Globus pallidus (tissue), 1 donor: ENCODE measurements at regions not wholly inside any gene's neighbourhood (a gene's known extent, or its start where the extent isn't known, plus 50 kb on each side); places are given as distances from the start of the nearest gene placed in this dataset.
"Not testable (repeated sequence)": the region's sequence is repeated elsewhere in the genome, so short reads cannot be mapped to it uniquely, and the experiment has no call there.

Source experiments
- DNase-seq: peaks from one replicate; pipeline ENCODE4 v3.0.0-alpha.2; 2015; ENCODE audit warnings: low spot score

DNA sequence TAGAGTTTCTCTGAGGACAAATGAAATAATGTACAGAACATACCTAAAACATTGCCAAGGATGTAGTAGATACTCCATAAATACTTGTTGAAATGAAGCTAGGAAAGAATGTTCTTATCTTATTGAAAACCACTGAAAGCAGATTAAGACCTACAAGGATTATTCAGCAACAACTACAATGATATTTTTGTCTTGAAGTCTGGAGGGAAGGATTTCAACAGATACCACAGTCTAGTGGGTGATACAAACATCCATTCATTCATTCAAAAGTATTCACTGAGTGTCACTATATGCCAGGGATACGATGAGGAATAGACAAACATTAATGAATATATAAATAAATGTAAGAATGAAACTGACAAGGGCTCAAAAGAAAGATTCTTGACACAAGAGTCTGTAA, 74.7 kb upstream of the THBS1 start:
- no peak for DNase-seq

DNA sequence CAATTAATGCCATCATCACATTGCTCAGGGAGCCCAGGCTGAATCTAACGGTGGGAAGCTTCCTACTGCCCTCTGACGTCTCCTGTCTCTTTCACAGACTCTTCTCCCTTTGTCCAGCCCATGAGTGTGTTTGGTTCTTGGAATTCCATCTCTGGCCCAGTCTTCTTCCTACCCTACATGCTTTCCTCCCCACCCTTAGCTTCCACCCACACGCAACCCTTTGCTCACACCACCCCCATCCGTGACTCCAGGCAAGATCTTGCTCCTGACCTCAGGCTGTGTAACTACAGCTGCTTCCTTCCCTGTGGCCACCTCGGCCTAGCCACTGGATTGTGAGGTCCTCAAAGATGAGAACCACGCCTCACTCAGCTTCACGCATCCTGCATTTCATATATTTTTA, 72.3 kb upstream of the THBS1 start:
- no peak for DNase-seq

DNA sequence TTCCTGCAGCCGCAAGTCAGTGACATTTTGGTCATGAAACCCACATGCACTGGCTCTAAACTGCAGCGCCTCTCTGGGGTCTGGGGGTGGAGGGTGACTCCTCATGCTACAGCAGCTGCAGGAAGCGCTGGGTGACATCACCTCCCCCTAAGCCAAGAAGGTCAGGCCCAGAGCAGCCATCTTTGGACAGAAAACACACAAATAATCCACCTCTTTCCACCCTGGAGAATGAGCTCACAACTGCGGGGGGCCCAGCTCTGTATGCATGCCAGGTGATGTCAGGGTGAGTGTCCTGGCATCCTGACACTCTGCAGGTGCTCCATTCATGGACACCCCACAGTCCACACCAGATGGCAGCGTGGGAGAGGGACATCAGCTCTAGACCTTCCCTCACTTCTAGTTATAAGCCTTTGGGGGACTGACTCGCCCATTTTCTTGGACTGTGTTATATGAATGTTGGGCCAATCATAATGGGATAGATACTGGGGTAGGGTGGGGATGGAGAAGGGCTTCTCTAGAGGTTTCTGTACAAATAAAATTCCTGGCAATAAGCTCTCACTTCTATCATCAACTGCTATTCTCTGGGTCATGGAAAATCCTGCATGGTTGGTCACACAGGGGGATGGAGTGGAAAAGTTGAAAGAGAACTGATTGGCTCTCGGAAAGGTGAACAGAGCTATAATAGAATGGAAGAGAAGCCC, 70.7 kb upstream of the THBS1 start:
- DNase-seq, result no peak

DNA sequence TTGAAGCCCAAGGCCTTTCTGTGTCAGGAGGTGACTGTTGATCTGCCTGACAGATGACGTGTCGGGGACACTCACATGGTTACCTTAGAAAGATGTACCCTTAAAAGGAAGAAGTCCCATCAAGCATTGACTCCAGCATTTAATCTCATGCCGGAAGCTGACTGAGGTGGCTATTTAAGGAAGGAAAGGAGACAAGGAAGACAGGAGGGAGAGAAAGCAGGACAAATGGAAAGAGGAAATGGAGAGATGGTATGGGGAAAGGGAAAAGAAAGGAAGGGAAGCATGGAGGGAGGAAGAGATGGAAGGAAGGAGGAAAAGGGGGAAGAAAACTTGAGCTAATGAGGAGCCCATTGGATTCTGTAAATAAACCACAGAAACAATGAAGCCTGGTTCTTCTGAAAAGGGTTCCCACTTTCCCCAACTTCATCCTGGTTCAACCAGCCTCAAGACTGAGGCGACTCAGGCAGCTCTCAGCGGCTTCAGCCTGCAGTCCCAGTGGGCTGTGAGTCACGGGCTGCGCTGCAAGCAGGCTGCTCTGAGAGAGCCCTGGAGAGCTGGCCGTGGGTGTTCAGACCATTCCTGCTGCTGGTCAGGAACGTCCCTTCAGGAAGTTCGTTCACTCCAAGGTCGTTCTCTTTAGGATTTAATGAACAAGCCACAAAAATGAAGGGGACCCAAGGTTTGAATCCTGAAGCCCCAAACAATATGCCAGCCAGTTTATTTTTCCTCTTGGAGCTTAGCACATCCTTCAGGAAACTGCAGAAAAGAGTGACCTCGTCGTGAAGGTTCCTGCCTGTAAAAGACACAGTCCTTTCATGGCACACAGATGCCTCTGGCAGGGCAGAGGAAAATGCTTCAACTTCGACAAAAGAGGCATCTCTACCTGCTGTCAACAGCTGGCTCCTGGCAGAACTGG, 69.6 kb upstream of the THBS1 start:
- DNase-seq, result no peak

DNA sequence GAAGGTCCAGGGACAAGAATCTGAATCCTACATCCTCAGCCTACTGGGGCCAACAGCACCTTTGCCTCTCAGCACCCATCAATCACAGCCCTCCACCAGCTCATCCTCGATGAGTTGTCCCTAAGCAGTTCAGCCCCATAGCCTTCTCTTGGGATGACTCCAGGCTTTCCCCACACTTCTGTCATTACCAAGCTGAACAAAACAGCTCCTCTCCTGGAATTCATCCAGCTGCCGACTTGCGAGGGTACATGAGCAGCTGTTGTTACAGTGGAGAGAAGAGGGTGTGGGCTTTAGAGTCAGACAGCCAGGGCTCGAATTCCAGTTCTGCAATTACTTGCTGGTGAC, 69.0 kb upstream of the THBS1 start:
- no peak for DNase-seq

DNA sequence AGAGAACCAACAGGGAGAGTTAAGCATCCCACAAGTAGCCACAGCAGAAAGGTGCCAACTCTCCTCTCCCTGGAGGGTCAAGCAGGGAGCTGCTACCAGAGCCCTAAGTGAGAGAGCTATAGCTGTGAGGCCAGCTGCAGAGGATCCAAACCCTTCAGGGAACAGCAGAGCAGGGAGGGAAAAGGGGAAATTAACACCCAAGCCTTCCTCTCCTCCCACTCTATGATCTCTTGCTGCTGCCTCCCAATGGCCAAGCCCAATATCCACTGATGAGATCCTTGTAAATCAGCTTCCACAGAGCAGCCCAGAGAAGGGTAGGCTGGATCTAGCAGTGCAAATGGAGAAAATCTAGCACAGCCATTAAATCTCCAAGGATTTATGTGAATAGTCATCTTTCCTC, 68.2 kb upstream of the THBS1 start:
- DNase-seq, result no peak

DNA sequence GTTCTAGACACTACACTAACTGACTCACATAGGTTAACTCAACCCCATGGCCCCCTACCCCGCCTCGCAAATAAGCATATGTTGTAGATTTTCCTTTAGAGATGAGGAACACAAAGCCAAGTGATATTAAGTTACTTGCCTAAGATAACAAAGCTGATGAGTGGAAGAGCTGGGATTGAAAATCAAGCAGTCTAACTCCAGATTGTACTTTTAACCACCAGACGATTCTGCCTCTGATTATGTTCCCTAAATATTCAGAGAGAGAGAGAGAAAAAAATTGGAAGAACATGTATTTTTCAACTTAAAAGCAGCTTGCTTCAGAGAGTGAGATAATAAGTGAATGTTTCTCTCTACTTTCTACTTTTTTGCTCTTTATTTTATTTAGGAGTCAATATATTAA, 66.9 kb upstream of the THBS1 start:
- no peak for DNase-seq

DNA sequence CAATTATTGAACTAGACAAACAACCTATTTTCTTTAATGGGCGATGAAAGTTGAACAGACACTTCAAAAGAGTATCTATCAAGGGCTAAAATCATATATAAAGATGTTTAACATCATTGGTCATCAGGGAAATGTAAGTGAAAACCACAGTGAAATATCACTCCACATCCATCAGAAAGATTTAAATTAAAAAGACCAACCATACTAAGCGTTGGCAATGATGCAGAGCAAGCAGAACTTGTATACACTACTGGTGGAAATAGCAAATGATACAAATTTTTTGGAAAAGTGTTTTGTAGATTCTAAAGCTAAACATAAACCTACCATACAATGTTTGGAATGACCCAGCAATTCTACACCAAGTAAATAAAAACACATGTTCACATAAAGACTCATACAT, 65.9 kb upstream of the THBS1 start:
- DNase-seq, result no peak

DNA sequence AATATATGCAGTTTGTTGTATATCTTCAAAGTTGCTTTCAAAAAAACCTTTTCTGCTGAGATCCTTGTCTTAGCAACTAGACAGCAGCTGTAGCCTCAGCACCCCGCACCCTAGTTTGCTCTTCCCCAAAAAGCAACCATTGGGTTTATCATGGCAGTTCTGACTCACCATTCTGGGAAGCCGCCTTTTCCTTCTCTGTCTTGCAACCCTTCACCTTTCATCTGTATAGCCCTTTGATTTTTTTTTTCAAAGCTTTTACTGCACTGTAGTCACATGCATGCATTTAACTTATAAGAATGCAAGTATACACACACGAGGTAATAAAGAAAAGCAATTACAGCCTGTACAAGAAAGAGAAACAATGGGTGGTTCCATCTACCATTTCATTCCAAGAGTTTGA, 65.1 kb upstream of the THBS1 start:
- DNase-seq, result no peak

DNA sequence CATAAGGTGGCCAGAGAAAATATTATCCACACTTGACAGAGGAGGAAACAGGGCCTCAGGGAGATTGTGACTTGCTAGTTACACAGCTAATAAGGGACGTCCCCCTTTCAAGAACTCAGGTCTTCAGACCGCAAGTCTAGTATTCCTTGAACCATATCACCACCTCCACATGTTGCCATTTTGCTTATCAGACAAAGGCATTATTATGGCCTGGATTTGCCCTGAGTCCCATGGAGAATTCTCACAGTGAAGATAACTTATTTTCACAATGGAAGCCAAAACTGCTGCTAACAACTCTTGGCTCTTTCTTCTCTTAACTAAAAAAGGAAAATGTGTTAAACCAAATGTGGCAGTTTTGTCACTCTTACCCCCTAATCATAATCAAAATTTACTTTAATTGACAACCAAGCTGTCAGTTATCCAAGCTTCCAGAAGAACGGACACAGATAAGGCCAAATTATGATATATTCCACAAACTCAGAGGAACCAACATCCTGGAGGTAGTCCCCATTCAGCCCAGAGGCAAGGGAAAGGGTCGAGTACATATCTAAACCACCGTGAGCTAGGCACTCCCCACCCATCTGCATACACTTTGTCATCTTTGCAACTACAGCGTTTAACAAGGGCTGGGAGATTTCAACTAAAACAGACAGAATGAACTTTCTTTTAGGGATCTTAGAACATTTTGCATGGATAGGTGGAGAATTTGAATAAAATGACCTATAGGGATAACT, 63.6 kb upstream of the THBS1 start:
- DNase-seq, result no peak

DNA sequence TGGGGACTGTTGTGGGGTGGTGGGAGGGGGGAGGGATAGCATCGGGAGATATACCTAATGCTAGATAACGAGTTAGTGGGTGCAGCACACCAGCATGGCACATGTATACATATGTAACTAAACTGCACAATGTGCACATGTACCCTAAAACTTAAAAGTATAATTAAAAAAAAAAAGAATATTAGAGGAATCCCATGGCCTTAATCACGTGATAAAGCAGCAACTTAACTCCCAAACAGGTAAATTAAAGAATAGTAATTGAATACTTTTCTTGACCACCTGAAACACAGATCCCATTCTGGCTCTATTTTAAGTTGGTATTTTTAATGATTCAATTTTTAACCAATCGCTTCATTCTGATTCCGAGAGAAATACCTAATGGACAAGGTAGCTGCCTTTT, 56.9 kb upstream of the THBS1 start:
- DNase-seq, result not testable (repeated sequence)

DNA sequence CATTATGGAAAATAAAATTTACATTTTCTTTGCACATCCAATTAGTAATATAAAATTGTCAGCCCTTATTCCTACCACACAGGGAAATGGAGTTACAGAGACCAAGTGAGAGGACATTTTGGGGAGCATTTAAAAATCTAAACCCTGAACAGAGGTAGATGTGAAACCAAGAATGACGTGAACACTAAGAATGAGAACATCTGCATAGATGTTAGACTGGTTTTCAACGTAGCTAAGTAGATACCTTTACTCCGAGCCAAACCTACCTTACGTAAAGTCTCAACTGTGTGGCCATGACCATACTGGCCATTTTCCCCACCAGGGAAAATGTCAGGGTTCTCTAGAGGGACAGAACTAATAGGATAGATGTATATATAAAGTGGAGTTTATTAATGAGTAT, 51.4 kb upstream of the THBS1 start:
- DNase-seq, result no peak

DNA sequence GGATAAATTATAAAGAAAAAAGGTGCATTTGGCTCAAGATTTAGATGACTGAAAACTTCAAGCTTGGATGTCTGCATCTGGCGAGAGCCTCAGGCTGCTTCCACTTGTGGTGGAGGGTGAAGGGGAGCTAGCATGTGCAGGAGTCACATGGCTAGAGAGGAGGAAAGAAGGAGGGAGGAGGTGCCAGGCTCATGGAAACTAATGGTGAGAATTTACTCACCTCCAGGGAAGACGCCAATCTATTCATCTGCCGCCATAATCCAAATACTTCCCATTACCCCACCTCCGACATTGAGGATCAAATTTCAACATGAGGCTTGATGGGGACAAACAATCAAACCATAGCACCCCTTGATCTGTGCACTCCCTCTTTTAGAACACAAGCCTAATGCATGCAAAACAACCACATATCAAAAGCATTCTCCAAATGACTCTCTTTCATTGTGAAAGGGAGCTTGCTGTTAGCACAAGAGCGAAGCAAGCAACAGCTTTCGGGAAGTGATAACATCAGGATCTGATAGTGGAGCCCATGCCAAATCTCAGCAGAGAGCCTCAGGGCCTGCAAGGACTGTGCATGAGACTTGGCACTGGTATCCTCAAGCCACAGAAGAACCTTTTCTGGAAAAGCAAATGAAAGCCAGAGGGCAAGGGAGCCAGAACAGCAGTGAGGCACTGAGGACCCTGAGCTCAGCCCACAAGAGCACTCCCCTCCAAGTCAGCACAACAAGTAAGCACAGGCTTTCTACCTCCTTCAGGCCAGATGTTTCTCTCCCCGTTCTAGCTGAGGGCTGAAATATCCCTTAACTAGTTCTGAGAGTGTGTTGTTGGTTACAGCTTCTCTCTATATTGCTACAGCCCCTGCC, 50.2 kb upstream of the THBS1 start:
- no peak for DNase-seq
